HG03439 (cell line): ENCODE measurements at regions not wholly inside any gene's neighbourhood (a gene's known extent, or its start where the extent isn't known, plus 50 kb on each side); places are given as distances from the start of the nearest gene placed in this dataset.
"Not testable (repeated sequence)": the region's sequence is repeated elsewhere in the genome, so short reads cannot be mapped to it uniquely, and the experiment has no call there.

Experiments used
- ATAC-seq: cut with Tn5 transposase; IDR thresholded peaks from one replicate; pipeline ENCODE4 v1.9.1; 2021; ENCODE audit warnings: mild to moderate bottlenecking, moderate library complexity; ENCODE audit not compliant: unreplicated experiment

- ATAC-seq, result no peak
These were observed 694.3 kb downstream of the GRXCR1 start for GRCh38 chr4:43586813-43587212.

- ATAC-seq, result no peak
These were observed 695.2 kb downstream of the GRXCR1 start for GRCh38 chr4:43587758-43588157.

GRCh38 chr4:43607400-43607799, 714.9 kb downstream of the GRXCR1 start:
- no peak for ATAC-seq

GRCh38 chr4:43607827-43608461, 715.4 kb downstream of the GRXCR1 start:
- ATAC-seq, result peak; percentile 83

- ATAC-seq, result no peak
These were observed 726.7 kb downstream of the GRXCR1 start for GRCh38 chr4:43619219-43619618.

- not testable (repeated sequence) for ATAC-seq
These were observed 745.4 kb downstream of the GRXCR1 start for GRCh38 chr4:43637893-43638292.

- no peak for ATAC-seq
These were observed 759.5 kb downstream of the GRXCR1 start for GRCh38 chr4:43651991-43652390.

- not testable (repeated sequence) for ATAC-seq
These were observed 767.0 kb downstream of the GRXCR1 start for GRCh38 chr4:43659547-43659946.

- ATAC-seq, result not testable (repeated sequence)
These were observed 776.2 kb downstream of the KCTD8 start for GRCh38 chr4:43672265-43672885.

GRCh38 chr4:43680421-43680820, 768.2 kb downstream of the KCTD8 start:
- no peak for ATAC-seq

GRCh38 chr4:43682551-43682950, 766.1 kb downstream of the KCTD8 start:
- no peak for ATAC-seq

- no peak for ATAC-seq
These were observed 758.5 kb downstream of the KCTD8 start for GRCh38 chr4:43690116-43690515.

- ATAC-seq, result no peak
These were observed 754.7 kb downstream of the KCTD8 start for GRCh38 chr4:43693876-43694275.

- ATAC-seq, result no peak
These were observed 739.2 kb downstream of the KCTD8 start for GRCh38 chr4:43709443-43709842.

GRCh38 chr4:43716721-43717395, 731.8 kb downstream of the KCTD8 start:
- no peak for ATAC-seq

GRCh38 chr4:43718369-43718768, 730.2 kb downstream of the KCTD8 start:
- no peak for ATAC-seq

- no peak for ATAC-seq
These were observed 715.7 kb downstream of the KCTD8 start for GRCh38 chr4:43732829-43733426.

- ATAC-seq, result no peak
These were observed 706.5 kb downstream of the KCTD8 start for GRCh38 chr4:43742083-43742482.

GRCh38 chr4:43754566-43754965, 694.0 kb downstream of the KCTD8 start:
- ATAC-seq, result no peak

GRCh38 chr4:43757147-43757546, 691.5 kb downstream of the KCTD8 start:
- ATAC-seq, result no peak

- no peak for ATAC-seq
These were observed 689.8 kb downstream of the KCTD8 start for GRCh38 chr4:43758836-43759235.
